HG02588 (cell line): ENCODE measurements at regions not wholly inside any gene's neighbourhood (a gene's known extent, or its start where the extent isn't known, plus 50 kb on each side); places are given as distances from the start of the nearest gene placed in this dataset.
"Not testable (repeated sequence)": the region's sequence is repeated elsewhere in the genome, so short reads cannot be mapped to it uniquely, and the experiment has no call there.

Experiments
- ATAC-seq: cut with Tn5 transposase; IDR thresholded peaks from one replicate; pipeline ENCODE4 v1.9.1; 2021; ENCODE audit warnings: mild to moderate bottlenecking, moderate library complexity; ENCODE audit not compliant: unreplicated experiment

- no peak for ATAC-seq
These were observed 323.3 kb downstream of the CRPPA start for GRCh38 chr7:16098058-16098457.

- no peak for ATAC-seq
These were observed 326.0 kb downstream of the CRPPA start for GRCh38 chr7:16095171-16095950.

GRCh38 chr7:16094651-16095050 lies 326.7 kb downstream of the CRPPA start:
- no peak for ATAC-seq

- ATAC-seq: no peak
These were observed 328.6 kb downstream of the CRPPA start for GRCh38 chr7:16092711-16093110.

- no peak for ATAC-seq
These were observed 329.5 kb downstream of the CRPPA start for GRCh38 chr7:16091701-16092310.

GRCh38 chr7:16089801-16090200 lies 331.5 kb downstream of the CRPPA start:
- no peak for ATAC-seq

GRCh38 chr7:16089191-16089590 lies 332.1 kb downstream of the CRPPA start:
- ATAC-seq: no peak

GRCh38 chr7:16086743-16087142 lies 334.6 kb downstream of the CRPPA start:
- no peak for ATAC-seq

- not testable (repeated sequence) for ATAC-seq
These were observed 335.6 kb downstream of the CRPPA start for GRCh38 chr7:16085780-16086179.

- ATAC-seq: no peak
These were observed 336.5 kb downstream of the CRPPA start for GRCh38 chr7:16084875-16085274.

- no peak for ATAC-seq
These were observed 337.0 kb downstream of the CRPPA start for GRCh38 chr7:16084370-16084769.

- no peak for ATAC-seq
These were observed 337.4 kb downstream of the CRPPA start for GRCh38 chr7:16083931-16084330.

- no peak for ATAC-seq
These were observed 341.2 kb downstream of the CRPPA start for GRCh38 chr7:16080131-16080530.

- no peak for ATAC-seq
These were observed 341.6 kb downstream of the CRPPA start for GRCh38 chr7:16079723-16080122.

- peak; percentile 66 for ATAC-seq
These were observed 343.0 kb downstream of the CRPPA start for GRCh38 chr7:16078076-16078952.

- ATAC-seq: peak; percentile 82
These were observed 350.0 kb downstream of the CRPPA start for GRCh38 chr7:16071246-16071857.

GRCh38 chr7:16070806-16071205 lies 350.5 kb downstream of the CRPPA start:
- no peak for ATAC-seq

- ATAC-seq: no peak
These were observed 351.3 kb downstream of the CRPPA start for GRCh38 chr7:16069998-16070397.

GRCh38 chr7:16068183-16068582 lies 353.2 kb downstream of the CRPPA start:
- no peak for ATAC-seq

GRCh38 chr7:16067711-16068110 lies 353.6 kb downstream of the CRPPA start:
- no peak for ATAC-seq

GRCh38 chr7:16066805-16067459 lies 354.4 kb downstream of the CRPPA start:
- ATAC-seq: no peak
